Thoracic aorta (tissue), 2 donors: ENCODE measurements at regions not wholly inside any gene's neighbourhood (a gene's known extent, or its start where the extent isn't known, plus 50 kb on each side); places are given as distances from the start of the nearest gene placed in this dataset.

Experiments used
- ATAC-seq: fragments of 150-250 bp; one replicate; pipeline ENCODE4 v1.8.0; 2017; ENCODE audit warnings: low read depth; ENCODE audit not compliant: insufficient number of reproducible peaks, low FRiP score
- DNase-seq: peaks from one replicate; pipeline ENCODE4 v3.0.0-alpha.2; 2020; ENCODE audit warnings: low spot score
- H3K27ac ChIP-seq, 2 donors: fragments of 200-600 bp; sonication (generic); 1 replicate in 1 of 2; 2 replicates in 1 of 2; pipeline ENCODE4 v1.5.1; 2016; ENCODE audit warnings: mild to moderate bottlenecking in 2 of 2, moderate library complexity in 2 of 2
- H3K27me3 ChIP-seq: fragments of 200-600 bp; sonication (generic); replicated peaks from 2 replicates; pipeline ENCODE4 v1.6.0; 2016; ENCODE audit warnings: mild to moderate bottlenecking; ENCODE audit not compliant: insufficient read depth
- H3K36me3 ChIP-seq: fragments of 200-600 bp; sonication (generic); one replicate; pipeline ENCODE4 v1.5.1; 2016
- H3K4me1 ChIP-seq, 2 donors: fragments of 200-600 bp; sonication (generic); 1 replicate in 1 of 2; 2 replicates in 1 of 2; pipeline versions ENCODE4 v1.5.1 to v1.6.0; 2016; ENCODE audit warnings: low read depth in 2 of 2, mild to moderate bottlenecking in 1 of 2; ENCODE audit not compliant: control insufficient read depth in 1 of 2
- H3K4me3 ChIP-seq: fragments of 200-600 bp; sonication (generic); 2 replicates; pipeline ENCODE4 v1.5.1; 2016; ENCODE audit warnings: mild to moderate bottlenecking
- H3K9me3 ChIP-seq: fragments of 200-600 bp; sonication (generic); 2 replicates; pipeline ENCODE4 v1.5.1; 2016
- TF ChIP-seq, protein P1 (sequence below): fragments of 200-600 bp; sonication (generic); IDR thresholded peaks from one replicate; pipeline ENCODE4 v1.5.1; 2019; ENCODE audit warnings: antibody characterized with exemption

- DNase-seq = no peak
- Histone ChIP-seq H3K4me3 (no peak overlapping the region), H3K27me3 (no peaks in the 10 kb centered on the region), H3K4me1 (peaks cover 22 to 24% of the 10 kb centered on the region in 2 donors), H3K36me3 (no peaks in the 10 kb centered on the region), H3K27ac (peak overlapping the region in 1 of 2 donors; percentile 28), H3K9me3 (no peaks in the 10 kb centered on the region)
- no peak for ATAC-seq
- TF ChIP-seq, protein P1, sequence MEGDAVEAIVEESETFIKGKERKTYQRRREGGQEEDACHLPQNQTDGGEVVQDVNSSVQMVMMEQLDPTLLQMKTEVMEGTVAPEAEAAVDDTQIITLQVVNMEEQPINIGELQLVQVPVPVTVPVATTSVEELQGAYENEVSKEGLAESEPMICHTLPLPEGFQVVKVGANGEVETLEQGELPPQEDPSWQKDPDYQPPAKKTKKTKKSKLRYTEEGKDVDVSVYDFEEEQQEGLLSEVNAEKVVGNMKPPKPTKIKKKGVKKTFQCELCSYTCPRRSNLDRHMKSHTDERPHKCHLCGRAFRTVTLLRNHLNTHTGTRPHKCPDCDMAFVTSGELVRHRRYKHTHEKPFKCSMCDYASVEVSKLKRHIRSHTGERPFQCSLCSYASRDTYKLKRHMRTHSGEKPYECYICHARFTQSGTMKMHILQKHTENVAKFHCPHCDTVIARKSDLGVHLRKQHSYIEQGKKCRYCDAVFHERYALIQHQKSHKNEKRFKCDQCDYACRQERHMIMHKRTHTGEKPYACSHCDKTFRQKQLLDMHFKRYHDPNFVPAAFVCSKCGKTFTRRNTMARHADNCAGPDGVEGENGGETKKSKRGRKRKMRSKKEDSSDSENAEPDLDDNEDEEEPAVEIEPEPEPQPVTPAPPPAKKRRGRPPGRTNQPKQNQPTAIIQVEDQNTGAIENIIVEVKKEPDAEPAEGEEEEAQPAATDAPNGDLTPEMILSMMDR = no peak
Measured at GRCh38 chr3:153320585-153321128, 158.6 kb downstream of the RAP2B start.

DNA sequence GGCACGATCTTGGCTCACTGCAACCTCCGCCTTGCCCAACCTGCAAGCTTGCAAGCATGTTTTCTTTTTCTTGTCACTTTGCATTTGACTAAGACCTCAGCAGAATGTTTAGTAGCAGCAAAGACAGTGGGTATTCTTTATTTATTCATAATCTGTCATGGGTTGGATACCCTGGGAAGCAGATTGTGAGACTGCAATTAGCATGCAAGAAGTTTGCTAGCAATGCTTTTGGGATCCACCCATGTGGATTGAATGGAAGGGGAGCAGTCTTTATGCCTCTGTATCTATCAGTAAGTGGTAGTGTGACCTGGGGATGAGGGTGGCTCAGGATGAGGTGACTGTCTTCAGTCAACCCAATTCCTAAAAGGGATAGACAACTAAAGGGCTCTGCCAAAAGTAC, 166.7 kb downstream of the RAP2B start:
- H3K4me1 ChIP-seq = no peaks in the 10 kb centered on the region

DNA sequence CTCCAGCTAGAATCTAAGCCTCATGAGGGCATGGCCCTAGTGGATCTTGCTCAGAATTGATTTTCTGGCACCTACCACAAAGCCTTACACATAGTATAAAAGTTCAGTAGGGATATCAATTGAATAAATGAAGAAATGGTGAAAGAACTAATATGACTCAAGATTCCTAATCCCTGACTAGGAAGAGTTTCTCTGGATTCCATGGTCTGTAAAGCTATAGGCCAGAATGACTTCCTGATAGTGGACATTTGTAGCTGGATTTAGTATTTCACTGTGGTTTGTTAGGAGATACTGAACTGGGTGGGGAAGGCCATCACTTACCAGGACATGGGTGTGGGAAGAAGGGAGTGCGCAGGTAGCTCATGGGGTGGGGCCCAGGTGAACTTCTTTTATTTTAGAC, 168.9 kb downstream of the RAP2B start:
- H3K9me3 ChIP-seq = no peaks in the 10 kb centered on the region
- TF ChIP-seq, protein P1 = no peak
- DNase-seq = no peak
- H3K4me3 ChIP-seq = no peak overlapping the region
- no peaks in the 10 kb centered on the region for H3K27me3 ChIP-seq
- ATAC-seq = no peak
- no peaks in the 10 kb centered on the region for H3K4me1 ChIP-seq
- no peak overlapping the region for H3K27ac ChIP-seq
- no peaks in the 10 kb centered on the region for H3K36me3 ChIP-seq

More for the DNA sequence above, 166.7 kb downstream of the RAP2B start:
- no peaks in the 10 kb centered on the region for H3K27me3 ChIP-seq
- DNase-seq (no peak), ATAC-seq (no peak)
- H3K36me3 ChIP-seq = no peaks in the 10 kb centered on the region
- H3K27ac ChIP-seq = no peak overlapping the region
- H3K4me3 ChIP-seq = no peak overlapping the region
- TF ChIP-seq, protein P1 = no peak
- no peaks in the 10 kb centered on the region for H3K9me3 ChIP-seq

DNA sequence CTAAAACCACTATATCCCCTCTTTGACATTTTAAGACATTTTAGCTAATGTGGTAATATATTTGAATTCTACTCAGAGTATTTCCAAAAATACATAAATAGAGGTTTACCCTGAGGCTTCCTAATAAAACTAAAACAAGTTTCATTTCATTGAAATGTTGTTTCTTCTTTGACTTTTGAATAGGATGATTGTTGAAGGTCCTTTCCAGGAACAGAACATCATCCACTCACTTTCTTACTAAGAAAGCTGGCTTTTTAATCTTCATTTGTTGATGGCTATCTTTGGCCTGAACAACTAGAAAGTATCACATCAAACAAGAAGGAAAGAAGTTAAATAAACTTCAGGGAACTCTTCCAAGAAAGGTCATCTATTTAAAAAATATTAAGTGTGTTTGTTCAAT, 169.7 kb downstream of the RAP2B start:
- Histone ChIP-seq H3K9me3 (no peaks in the 10 kb centered on the region), H3K36me3 (no peaks in the 10 kb centered on the region), H3K27ac (no peak overlapping the region), H3K27me3 (no peaks in the 10 kb centered on the region), H3K4me1 (no peaks in the 10 kb centered on the region), H3K4me3 (no peak overlapping the region)
- TF ChIP-seq, protein P1 = no peak
- ATAC-seq = no peak
- DNase-seq = no peak

- no peak for ATAC-seq
- H3K9me3 ChIP-seq = no peaks in the 10 kb centered on the region
- no peak for DNase-seq
Measured at GRCh38 chr3:153334558-153334957, 172.5 kb downstream of the RAP2B start.

More at GRCh38 chr3:153334558-153334957, 172.5 kb downstream of the RAP2B start:
- no peaks in the 10 kb centered on the region for H3K36me3 ChIP-seq
- no peak overlapping the region for H3K4me3 ChIP-seq
- H3K4me1 ChIP-seq = peaks cover 8 to 10% of the 10 kb centered on the region in 2 donors
- no peaks in the 10 kb centered on the region for H3K27me3 ChIP-seq
- TF ChIP-seq, protein P1 = no peak
- H3K27ac ChIP-seq = no peak overlapping the region
